ENCODE measurements at regions not wholly inside any gene's neighbourhood (a gene's known extent, or its start where the extent isn't known, plus 50 kb on each side); places are given as distances from the start of the nearest gene placed in this dataset.
A peak's percentile ranks its signal among the peaks of the same experiment; 100 is the strongest.

DNA sequence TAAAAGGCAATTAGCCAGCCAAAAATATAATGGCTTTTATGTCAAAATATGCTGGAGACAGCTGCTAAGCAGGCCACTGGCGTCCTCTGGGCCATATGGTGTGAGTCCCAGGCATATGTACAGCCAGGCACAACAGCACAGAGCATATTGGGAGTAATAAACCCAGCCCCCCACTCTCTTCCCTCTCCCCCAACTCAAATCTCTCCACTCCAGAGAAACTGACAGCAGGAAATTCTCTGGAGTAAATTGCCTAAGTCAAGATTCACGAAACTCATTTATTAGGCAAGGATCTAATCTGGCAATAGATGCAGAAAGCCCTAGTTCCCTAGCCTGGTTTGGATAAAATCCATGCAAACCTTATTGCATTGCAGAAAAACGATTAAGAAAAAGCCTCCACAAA is 147.9 kb upstream of the SEL1L start:
- no peak overlapping the region for H3K4me3 ChIP-seq (ENCODE audit: low read length)
- TF ChIP-seq, protein P1, sequence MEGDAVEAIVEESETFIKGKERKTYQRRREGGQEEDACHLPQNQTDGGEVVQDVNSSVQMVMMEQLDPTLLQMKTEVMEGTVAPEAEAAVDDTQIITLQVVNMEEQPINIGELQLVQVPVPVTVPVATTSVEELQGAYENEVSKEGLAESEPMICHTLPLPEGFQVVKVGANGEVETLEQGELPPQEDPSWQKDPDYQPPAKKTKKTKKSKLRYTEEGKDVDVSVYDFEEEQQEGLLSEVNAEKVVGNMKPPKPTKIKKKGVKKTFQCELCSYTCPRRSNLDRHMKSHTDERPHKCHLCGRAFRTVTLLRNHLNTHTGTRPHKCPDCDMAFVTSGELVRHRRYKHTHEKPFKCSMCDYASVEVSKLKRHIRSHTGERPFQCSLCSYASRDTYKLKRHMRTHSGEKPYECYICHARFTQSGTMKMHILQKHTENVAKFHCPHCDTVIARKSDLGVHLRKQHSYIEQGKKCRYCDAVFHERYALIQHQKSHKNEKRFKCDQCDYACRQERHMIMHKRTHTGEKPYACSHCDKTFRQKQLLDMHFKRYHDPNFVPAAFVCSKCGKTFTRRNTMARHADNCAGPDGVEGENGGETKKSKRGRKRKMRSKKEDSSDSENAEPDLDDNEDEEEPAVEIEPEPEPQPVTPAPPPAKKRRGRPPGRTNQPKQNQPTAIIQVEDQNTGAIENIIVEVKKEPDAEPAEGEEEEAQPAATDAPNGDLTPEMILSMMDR (IDR thresholded peaks at IDR 0.05; ENCODE audit: insufficient read depth, low read depth, low read length, missing control alignments), result no peak
- no peak for DNase-seq (ENCODE audit: low read depth)

GRCh38 chr14:81682134-81682533 is 148.5 kb upstream of the SEL1L start:
- no peak for DNase-seq (ENCODE audit: low read depth)
- TF ChIP-seq, protein P1 (IDR thresholded peaks at IDR 0.05; ENCODE audit: insufficient read depth, low read depth, low read length, missing control alignments), result no peak
- no peak overlapping the region for H3K4me3 ChIP-seq (ENCODE audit: low read length)

DNA sequence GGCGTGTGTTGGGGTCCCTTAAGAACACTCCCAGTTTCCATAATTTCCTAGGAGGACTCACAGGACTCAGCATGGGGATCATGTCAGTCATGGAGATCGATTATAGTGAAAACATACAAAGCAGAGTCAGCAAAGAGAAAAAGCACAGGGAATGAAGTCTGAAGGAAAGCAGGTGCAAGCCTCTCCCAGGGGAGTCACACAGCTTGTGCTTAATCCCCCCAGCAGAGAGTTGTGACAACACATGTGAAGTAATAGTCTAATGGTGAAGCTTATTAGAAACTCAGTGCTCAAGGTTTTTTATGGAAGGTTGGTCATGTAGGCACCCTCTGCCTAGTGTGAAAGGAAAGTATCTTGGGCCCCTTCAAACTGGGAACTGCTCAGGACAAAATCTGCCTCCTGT is 149.0 kb upstream of the SEL1L start:
- no peak for DNase-seq (ENCODE audit: low read depth)
- TF ChIP-seq, protein P1 (IDR thresholded peaks at IDR 0.05; ENCODE audit: insufficient read depth, low read depth, low read length, missing control alignments), result no peak
- H3K4me3 ChIP-seq (ENCODE audit: low read length), result no peak overlapping the region

DNA sequence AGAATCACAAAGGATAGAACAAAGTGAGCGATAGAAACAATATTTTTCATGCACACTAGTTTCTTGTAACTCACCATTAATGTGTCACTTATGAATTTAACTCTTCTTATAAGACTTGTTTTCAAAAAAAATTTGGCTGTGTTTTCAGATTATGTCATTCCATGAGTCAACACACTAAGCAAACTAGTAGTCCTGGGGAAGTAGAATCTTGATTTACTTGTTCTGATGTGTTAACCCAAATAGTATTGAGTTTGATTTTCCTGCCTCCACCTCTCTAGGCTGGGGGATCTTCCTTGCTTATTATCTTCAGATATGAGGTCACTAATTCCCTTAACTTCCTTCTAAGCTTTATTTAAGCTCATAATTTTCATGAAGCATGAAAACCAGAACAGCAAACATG is 151.0 kb upstream of the SEL1L start:
- DNase-seq (ENCODE audit: low read depth), result peak; percentile 46
- no peak overlapping the region for H3K4me3 ChIP-seq (ENCODE audit: low read length)
- TF ChIP-seq, protein P1 (IDR thresholded peaks at IDR 0.05; ENCODE audit: insufficient read depth, low read depth, low read length, missing control alignments), result no peak

DNA sequence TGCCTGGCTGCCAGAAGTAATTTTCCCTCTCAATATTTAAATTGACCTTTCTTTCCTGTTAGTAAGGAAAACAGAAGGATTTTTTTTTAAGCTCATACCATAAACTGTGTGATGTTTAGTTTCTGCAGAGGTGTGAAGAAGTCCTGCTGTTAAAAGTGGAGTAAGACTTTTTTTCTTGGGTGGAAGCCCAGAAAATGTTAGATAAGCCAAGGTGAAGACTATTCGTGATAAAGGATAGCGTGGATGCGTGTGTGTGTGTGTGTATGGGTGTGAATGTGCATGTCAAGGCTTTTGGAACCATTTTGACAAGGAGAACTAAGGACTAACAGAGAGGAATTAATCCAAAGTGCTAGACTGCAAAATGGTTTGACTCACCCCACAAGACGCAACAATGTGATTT is 152.9 kb upstream of the SEL1L start:
- TF ChIP-seq, protein P1 (IDR thresholded peaks at IDR 0.05; ENCODE audit: insufficient read depth, low read depth, low read length, missing control alignments), result no peak
- DNase-seq (ENCODE audit: low read depth), result no peak
- H3K4me3 ChIP-seq (ENCODE audit: low read length), result no peak overlapping the region

DNA sequence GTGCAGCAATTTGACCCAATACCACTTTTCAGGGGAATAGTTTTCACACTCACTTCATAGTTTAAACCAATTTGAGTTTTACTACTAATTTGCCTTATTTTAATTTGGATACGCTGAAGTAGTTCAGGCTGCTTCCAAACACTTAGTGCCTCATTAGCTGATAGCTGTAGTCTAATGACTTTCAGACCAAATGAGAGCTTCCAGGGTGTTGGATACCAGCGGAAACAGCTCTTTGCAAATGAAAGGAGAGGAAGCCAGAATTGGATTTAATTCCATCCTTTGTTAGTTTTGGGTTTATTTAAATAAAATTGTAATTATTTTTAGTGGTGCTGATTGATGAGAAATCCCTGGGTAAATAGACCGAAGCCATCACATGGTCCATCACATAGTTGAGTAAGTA is 158.3 kb upstream of the SEL1L start:
- DNase-seq (ENCODE audit: low read depth), result no peak
- H3K4me3 ChIP-seq (ENCODE audit: low read length), result no peak overlapping the region
- TF ChIP-seq, protein P1 (IDR thresholded peaks at IDR 0.05; ENCODE audit: insufficient read depth, low read depth, low read length, missing control alignments), result no peak

DNA sequence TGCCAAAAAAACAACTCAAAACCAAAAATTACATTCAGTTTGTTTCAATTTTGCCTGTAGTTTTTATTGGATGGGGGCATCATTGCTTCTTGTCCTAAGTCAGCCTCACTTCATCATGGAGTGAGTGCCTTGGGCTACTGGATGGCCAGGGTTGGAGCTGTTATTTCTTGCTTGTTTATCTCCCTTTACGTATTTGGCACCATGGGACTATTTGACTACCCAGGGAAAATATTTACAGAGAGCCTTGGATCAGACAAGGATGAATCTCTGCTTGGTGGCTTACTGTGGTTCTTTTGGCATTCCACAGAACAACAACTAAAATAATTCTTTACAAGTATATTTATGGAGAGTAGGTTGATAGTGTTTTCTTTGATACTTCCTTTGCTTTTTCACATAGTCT is 160.8 kb upstream of the SEL1L start:
- TF ChIP-seq, protein P1 (IDR thresholded peaks at IDR 0.05; ENCODE audit: insufficient read depth, low read depth, low read length, missing control alignments), result no peak
- H3K4me3 ChIP-seq (ENCODE audit: low read length), result no peak overlapping the region
- DNase-seq (ENCODE audit: low read depth), result no peak
